Skeletal muscle tissue (tissue), 3 donors: ENCODE measurements at regions not wholly inside any gene's neighbourhood (a gene's known extent, or its start where the extent isn't known, plus 50 kb on each side); places are given as distances from the start of the nearest gene placed in this dataset.

Source experiments
- H3K27ac ChIP-seq: one replicate; pipeline ENCODE4 v1.7.0; 2013; ENCODE audit warnings: mild to moderate bottlenecking, low read depth, low read length, inconsistent platforms
- H3K27me3 ChIP-seq, 3 donors: one replicate each; pipeline ENCODE4 v1.7.0; 2013; ENCODE audit warnings: low read length in 3 of 3; ENCODE audit not compliant: control insufficient read depth in 3 of 3, insufficient read depth in 3 of 3
- H3K36me3 ChIP-seq, 3 donors: one replicate each; pipeline ENCODE4 v1.7.0; 2013; ENCODE audit warnings: low read length in 3 of 3; ENCODE audit not compliant: control insufficient read depth in 3 of 3, insufficient read depth in 3 of 3
- H3K4me1 ChIP-seq, 3 donors: one replicate each; pipeline ENCODE4 v1.7.0; 2013; ENCODE audit warnings: low read length in 3 of 3, mild to moderate bottlenecking in 3 of 3; ENCODE audit not compliant: control insufficient read depth in 3 of 3, insufficient read depth in 3 of 3
- H3K4me3 ChIP-seq, 3 donors: one replicate each; pipeline ENCODE4 v1.7.0; 2013; ENCODE audit warnings: low read length in 3 of 3
- H3K9ac ChIP-seq, 3 donors: one replicate each; pipeline ENCODE4 v1.7.0; 2013; ENCODE audit warnings: low read length in 3 of 3, mild to moderate bottlenecking in 3 of 3, moderate library complexity in 2 of 3, low read depth in 1 of 3
- H3K9me3 ChIP-seq, 3 donors: one replicate each; pipeline ENCODE4 v1.7.0; 2013; ENCODE audit warnings: low read length in 3 of 3; ENCODE audit not compliant: control insufficient read depth in 3 of 3
- donor health status: Osteomylitis.

DNA sequence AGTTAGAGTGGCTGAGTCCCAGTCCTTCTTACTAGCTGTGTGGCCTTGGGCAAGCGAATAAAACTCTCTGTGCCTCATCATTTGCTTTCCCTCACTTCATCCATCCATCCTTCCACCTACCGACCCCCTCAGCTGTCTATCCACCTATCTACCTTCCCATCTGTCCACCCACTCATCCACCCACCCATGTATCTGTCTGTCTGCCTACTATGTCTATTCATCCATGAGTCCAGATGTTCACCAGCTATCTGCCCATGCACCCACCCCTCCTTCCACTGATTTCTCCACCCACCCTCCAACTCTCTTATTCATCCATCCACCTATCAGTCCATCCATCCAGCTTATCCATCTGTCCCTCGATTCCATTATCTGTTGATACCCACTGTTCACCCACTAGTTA is 60.4 kb upstream of the ATP2B2 start:
- Histone ChIP-seq H3K4me3 (no peak overlapping the region), H3K9me3 (no peaks in the 10 kb centered on the region), H3K27ac (no peak overlapping the region), H3K27me3 (no peaks in the 10 kb centered on the region), H3K9ac (no peak overlapping the region), H3K36me3 (no peaks in the 10 kb centered on the region), H3K4me1 (peaks cover 0 to 13% (median 3%) of the 10 kb centered on the region in 3 donors)

DNA sequence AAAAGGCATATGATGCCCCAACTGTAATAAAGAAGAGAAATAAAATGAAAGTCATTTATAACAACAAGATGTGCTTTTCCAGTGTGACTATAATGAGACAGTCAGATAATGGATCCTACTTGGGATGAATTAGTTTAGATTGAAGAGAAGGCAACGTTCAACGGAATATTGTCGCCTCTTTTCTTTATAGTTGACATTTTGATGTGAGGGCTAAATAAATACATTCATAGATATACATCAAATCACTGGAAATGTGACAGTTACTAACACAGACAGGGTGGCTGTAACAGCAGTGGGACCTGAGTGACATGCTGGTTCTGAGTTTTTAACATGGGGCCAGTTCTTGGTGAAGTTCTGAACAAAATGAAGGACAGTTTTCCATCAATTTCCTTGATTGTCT is 61.1 kb upstream of the ATP2B2 start:
- Histone ChIP-seq H3K27me3 (no peaks in the 10 kb centered on the region), H3K4me1 (peaks cover 0 to 19% (median 5%) of the 10 kb centered on the region in 3 donors), H3K36me3 (no peaks in the 10 kb centered on the region), H3K27ac (no peak overlapping the region), H3K4me3 (no peak overlapping the region), H3K9me3 (no peaks in the 10 kb centered on the region), H3K9ac (no peak overlapping the region)

DNA sequence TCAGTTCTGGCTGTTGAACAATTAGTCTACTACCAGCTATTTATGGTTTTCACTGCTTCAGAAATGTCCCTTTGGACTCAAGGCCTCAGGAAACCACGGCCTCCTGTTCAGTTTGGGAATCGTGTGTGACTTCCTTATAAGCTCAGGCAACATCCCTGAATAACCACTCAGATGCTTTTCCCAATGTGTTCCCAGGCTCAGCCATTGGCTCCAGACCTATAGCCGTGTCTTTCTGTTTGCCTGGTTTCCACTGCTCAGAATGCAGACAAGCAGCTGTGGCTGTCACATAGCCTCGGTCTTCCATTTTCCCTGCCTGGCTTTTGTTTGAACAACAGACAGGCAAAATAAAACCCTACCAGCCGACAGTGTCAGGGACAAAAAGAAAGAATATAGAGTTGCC is 63.2 kb upstream of the ATP2B2 start:
- H3K9ac ChIP-seq, result no peak overlapping the region

DNA sequence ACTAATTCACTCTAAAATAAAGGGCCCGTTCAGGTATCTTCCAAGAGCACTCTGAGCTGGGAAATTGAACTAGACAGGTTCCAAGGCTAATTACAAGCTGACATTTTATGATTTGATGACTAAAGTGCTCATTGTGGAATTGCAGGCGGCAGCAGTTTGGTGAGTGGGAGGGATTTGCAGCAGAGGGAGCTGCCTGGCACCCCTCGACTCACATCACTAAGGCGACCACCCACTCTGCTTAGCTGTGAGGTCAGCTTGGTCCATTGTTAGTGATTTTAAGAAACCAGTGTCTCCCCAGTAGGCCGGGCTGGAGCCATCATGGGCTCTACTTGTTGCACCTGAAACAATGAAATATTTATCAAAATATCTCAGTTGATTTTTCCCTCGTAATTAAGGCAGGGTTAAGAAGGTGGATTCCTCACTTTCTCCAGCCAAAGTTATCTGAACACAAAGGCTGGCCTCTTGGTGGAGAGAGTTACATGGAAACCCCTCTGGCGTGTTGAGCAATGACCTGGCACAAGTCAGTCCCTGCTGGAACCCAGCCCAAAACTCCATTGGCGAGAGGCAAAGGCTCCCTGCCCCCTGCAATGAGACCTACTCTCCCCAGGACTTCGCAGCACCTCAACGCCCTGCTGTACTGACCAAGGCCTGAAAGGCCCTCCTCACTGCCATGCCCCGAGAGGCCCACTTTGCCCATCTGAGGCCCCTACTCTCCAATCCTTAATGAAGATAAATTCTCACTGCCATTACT is 65.0 kb upstream of the ATP2B2 start:
- Histone ChIP-seq H3K9me3 (no peaks in the 10 kb centered on the region), H3K27ac (no peak overlapping the region), H3K36me3 (no peaks in the 10 kb centered on the region), H3K9ac (no peak overlapping the region), H3K4me3 (no peak overlapping the region), H3K27me3 (no peaks in the 10 kb centered on the region), H3K4me1 (peaks cover 0 to 19% (median 5%) of the 10 kb centered on the region in 3 donors)

More for the DNA sequence above, 63.2 kb upstream of the ATP2B2 start:
- H3K27me3 ChIP-seq, result no peaks in the 10 kb centered on the region
- H3K27ac ChIP-seq, result no peak overlapping the region
- peaks cover 0 to 19% (median 5%) of the 10 kb centered on the region in 3 donors for H3K4me1 ChIP-seq
- H3K9me3 ChIP-seq, result no peaks in the 10 kb centered on the region
- H3K36me3 ChIP-seq, result no peaks in the 10 kb centered on the region
- H3K4me3 ChIP-seq, result no peak overlapping the region

DNA sequence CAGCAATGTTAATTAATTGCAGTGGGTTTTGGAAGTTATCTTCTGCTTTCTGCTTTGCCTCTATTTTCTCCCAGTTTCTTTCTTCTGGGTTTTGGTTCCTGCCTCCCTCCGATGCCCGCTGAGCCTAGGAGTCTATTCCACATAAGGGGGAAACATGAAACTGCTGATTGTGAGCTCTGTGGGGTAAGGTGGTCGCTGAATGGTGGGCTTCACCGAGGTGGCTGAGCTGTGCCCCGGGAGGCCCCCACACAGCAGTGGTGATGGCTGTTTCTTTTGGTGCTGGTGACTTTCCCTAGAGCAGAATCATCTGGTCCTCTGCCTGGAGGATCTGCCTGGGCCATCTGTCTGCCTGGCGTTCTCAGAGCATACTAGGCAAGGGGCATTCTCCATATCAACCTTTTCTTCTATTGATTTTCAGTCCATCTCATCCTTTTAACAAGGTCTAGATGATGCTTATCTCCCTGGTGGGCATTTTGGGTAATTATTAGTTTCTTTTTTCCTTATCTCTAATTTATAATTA is 68.8 kb upstream of the ATP2B2 start:
- Histone ChIP-seq H3K27me3 (no peaks in the 10 kb centered on the region), H3K36me3 (no peaks in the 10 kb centered on the region), H3K9ac (no peak overlapping the region), H3K27ac (no peak overlapping the region), H3K4me3 (no peak overlapping the region), H3K4me1 (peaks cover 0 to 15% (median 7%) of the 10 kb centered on the region in 3 donors), H3K9me3 (no peaks in the 10 kb centered on the region)

DNA sequence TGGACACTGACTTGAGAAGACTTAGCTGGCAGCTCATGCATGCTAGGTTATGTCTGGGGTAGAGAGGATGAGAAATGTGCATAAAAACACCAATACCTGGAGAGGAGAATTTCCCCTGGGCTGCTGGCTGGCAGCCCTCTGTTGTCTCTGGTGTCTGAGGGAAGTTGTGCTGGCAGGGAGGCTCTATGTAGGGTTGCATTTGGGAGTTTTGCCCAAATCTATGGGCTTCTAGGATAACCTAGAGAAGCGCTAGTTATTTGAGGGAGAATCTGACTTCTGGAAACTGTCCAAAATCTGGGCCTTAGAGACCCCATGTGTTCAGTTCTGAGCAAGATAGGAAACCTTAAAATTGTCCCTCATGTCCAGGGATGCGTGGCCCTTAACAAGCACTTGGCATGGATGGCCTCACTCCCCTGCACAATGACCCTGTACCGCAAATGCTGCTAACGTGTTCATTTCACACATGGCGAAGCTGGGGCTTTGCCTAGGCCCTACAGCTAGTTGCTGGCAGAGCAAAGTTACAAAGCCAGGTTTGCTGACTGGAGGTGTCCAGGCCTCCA is 70.3 kb upstream of the ATP2B2 start:
- H3K27me3 ChIP-seq, result no peaks in the 10 kb centered on the region
- no peaks in the 10 kb centered on the region for H3K9me3 ChIP-seq
- no peak overlapping the region for H3K9ac ChIP-seq
- peaks cover 0 to 7% (median 5%) of the 10 kb centered on the region in 3 donors for H3K4me1 ChIP-seq
- H3K36me3 ChIP-seq, result no peaks in the 10 kb centered on the region
- H3K4me3 ChIP-seq, result no peak overlapping the region
- no peak overlapping the region for H3K27ac ChIP-seq

DNA sequence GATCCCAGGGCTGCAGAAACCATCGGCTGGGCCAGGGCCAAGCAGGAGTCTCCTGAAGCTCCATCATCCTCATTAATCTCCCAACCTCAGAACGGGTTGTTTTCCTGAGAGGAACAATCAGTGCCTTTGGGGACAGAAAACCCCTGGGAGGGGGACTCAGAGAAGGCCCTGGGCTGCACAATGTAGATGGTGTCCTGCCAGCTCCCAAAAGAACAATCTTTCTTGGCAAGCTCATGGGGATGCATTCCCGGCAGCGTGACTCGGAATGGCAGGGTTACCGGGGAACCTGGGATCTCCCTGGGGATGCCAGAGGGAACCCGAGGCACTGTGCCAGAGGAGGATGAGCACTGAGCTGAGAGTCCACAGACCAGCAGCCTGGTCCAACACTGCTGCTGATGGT is 72.1 kb upstream of the ATP2B2 start:
- Histone ChIP-seq H3K4me1 (peaks cover 0 to 9% (median 2%) of the 10 kb centered on the region in 3 donors), H3K27me3 (no peaks in the 10 kb centered on the region), H3K27ac (no peak overlapping the region)

DNA sequence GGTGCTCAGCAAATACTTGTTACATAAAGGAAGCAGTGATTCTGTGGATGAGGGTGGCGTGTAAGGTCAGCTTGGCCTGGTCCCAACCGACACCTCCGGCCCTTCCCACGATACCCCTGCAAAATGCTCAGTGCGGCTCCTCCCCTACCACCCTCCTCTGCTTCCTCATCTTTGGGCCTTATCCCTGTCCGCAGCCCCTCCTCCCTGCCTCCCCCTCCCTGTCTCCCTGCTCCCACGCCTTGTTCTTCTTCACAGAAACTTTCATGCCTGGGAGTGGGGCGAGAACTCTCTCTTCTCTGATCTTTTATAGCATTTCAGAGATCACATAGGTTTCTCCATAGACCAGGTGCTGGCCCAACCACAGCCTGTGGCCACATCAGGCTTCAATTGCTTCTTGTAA is 75.0 kb upstream of the ATP2B2 start:
- no peak overlapping the region for H3K27ac ChIP-seq
- H3K27me3 ChIP-seq, result no peaks in the 10 kb centered on the region
- no peak overlapping the region for H3K9ac ChIP-seq
- H3K36me3 ChIP-seq, result no peaks in the 10 kb centered on the region
- H3K9me3 ChIP-seq, result no peaks in the 10 kb centered on the region
- no peak overlapping the region for H3K4me3 ChIP-seq
- peaks cover 0 to 9% (median 2%) of the 10 kb centered on the region in 3 donors for H3K4me1 ChIP-seq

More for the DNA sequence above, 72.1 kb upstream of the ATP2B2 start:
- Histone ChIP-seq H3K9me3 (no peaks in the 10 kb centered on the region), H3K36me3 (no peaks in the 10 kb centered on the region), H3K4me3 (no peak overlapping the region), H3K9ac (no peak overlapping the region)

DNA sequence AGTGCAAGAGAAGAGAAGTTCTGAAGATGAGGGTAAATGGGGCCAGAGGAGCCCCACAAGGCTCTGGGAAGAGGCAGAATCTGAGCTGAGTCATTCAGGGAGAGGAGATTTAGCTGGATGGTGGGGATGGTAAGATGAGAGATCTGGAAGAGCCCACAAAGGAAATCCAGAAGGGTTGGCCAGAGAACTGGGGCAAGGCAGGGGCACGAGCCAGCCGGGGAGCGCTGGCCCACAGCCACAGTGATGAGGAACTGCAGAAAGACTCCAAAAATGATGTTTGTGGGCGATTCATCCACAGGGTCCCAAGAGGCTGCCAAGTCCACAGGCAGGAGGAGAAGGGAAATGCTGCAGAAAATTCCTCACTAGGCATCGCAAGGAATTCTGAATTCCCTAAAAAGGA is 75.9 kb upstream of the ATP2B2 start:
- Histone ChIP-seq H3K4me3 (no peak overlapping the region), H3K4me1 (peaks cover 0 to 9% (median 2%) of the 10 kb centered on the region in 3 donors), H3K27ac (no peak overlapping the region), H3K9ac (no peak overlapping the region), H3K9me3 (no peaks in the 10 kb centered on the region), H3K27me3 (no peaks in the 10 kb centered on the region), H3K36me3 (no peaks in the 10 kb centered on the region)

DNA sequence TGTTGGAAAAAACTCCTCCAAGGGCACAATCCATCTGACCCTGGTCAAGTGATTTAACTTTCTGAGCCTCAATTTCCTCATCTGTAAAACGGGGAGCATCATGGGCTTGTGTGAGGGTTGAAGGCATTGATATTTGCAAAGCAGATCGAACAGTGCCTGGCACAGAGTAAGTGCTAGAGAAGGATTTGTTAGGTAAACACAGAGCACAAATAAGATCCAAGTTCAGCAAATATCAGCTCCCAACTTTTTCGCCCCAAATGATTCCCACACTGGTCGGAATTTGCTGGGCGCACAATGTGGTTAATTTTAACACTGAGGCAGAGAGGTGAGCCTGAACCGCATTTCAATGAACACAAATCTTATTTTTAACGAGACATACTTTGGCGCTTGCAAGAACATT is 76.3 kb upstream of the ATP2B2 start:
- H3K27ac ChIP-seq, result no peak overlapping the region
- no peaks in the 10 kb centered on the region for H3K27me3 ChIP-seq
- no peak overlapping the region for H3K4me3 ChIP-seq
- H3K9me3 ChIP-seq, result no peaks in the 10 kb centered on the region
- no peaks in the 10 kb centered on the region for H3K36me3 ChIP-seq
- H3K9ac ChIP-seq, result no peak overlapping the region
- H3K4me1 ChIP-seq, result peaks cover 0 to 9% (median 2%) of the 10 kb centered on the region in 3 donors
